ENCODE measurements at regions not wholly inside any gene's neighbourhood (a gene's known extent, or its start where the extent isn't known, plus 50 kb on each side); places are given as distances from the start of the nearest gene placed in this dataset.

GRCh38 chr5:40307920-40308319 is 371.8 kb upstream of the PTGER4 start:
- POLR2A ChIA-PET = no interaction called here
- H3K27ac ChIP-seq = no peak overlapping the region
- FAIRE-seq (no peak), DNase-seq (ENCODE audit: low read depth in 1 of 2, low spot score in 1 of 2) (no peak), ATAC-seq (no peak)
- no peaks in the 10 kb centered on the region for H3K9me3 ChIP-seq
- H3K4me2 ChIP-seq = no peak overlapping the region
- TF ChIP-seq RAD21 (conservative IDR thresholded peaks at IDR 0.05 in 1 of 2, IDR thresholded peaks at IDR 0.05 in 1 of 2) (no peak), RCOR1 (IDR thresholded peaks at IDR 0.05; ENCODE audit: low read depth, low read length) (no peak), NFE2L2 (conservative IDR thresholded peaks at IDR 0.05; ENCODE audit: low read length) (no peak)
- no peak overlapping the region for H3K4me3 ChIP-seq
- H3K4me1 ChIP-seq = no peaks in the 10 kb centered on the region
- CTCF ChIA-PET = no interaction called here

DNA sequence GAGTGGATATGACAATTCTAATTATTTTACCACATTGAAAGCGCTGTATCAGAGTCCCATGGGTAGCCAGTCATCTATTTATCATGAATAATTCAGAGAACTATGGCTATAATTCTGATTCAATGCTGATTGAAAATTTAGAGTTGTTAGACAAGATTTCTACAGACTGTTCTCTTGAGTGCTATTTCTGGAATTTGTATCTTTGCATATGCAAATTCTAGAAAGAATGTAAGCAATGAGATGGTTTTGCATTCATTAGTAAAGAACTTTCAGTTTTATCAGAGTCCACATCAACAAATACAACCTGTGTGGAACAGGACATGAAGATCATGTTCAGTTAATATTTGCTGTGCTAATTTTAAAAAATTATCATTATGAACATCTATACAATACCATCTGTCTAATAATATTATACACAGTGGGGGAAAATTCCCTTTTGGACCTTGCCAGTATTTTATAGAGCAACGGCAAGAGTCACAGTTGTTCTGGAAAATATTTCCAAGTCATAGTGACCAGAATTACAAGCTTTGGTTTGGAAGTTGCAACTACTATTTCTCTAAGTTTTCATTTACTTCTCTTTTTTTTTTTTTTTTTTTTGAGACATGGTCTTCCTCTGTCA is 372.7 kb upstream of the PTGER4 start:
- DNase-seq (ENCODE audit: low read depth in 1 of 2, low spot score in 1 of 2) (no peak), FAIRE-seq (no peak), ATAC-seq (no peak)
- ChIA-PET POLR2A (no interaction called here), CTCF (no interaction called here)
- no peaks in the 10 kb centered on the region for H3K9me3 ChIP-seq
- H3K4me1 ChIP-seq = no peaks in the 10 kb centered on the region
- TF ChIP-seq, protein P1, sequence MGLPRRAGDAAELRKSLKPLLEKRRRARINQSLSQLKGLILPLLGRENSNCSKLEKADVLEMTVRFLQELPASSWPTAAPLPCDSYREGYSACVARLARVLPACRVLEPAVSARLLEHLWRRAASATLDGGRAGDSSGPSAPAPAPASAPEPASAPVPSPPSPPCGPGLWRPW (IDR thresholded peaks at IDR 0.05) = no peak
- TF ChIP-seq JUNB (IDR thresholded peaks at IDR 0.05) = no peak
- no peak for TF ChIP-seq ZSCAN20 (CRISPR knock-in tag; IDR thresholded peaks at IDR 0.05)
- no peak for TF ChIP-seq MYC (IDR thresholded peaks at IDR 0.05; ENCODE audit: borderline replicate concordance, low read length)
- TF ChIP-seq TFCP2L1 (CRISPR knock-in tag; IDR thresholded peaks at IDR 0.05) = no peak
- TF ChIP-seq MAFK (IDR thresholded peaks at IDR 0.05; ENCODE audit: partially characterized antibody) = no peak
- no peak for TF ChIP-seq CHD2 (IDR thresholded peaks at IDR 0.05; ENCODE audit: low read length, partially characterized antibody)
- TF ChIP-seq, protein P2, sequence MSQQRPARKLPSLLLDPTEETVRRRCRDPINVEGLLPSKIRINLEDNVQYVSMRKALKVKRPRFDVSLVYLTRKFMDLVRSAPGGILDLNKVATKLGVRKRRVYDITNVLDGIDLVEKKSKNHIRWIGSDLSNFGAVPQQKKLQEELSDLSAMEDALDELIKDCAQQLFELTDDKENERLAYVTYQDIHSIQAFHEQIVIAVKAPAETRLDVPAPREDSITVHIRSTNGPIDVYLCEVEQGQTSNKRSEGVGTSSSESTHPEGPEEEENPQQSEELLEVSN (IDR thresholded peaks at IDR 0.05; ENCODE audit: borderline replicate concordance, low read depth) = no peak
- no peak for TF ChIP-seq NR3C1 (IDR thresholded peaks at IDR 0.05)
- TF ChIP-seq SMC3 (IDR thresholded peaks at IDR 0.05) = no peak
- no peak for TF ChIP-seq RNF2 (IDR thresholded peaks at IDR 0.05; ENCODE audit: borderline replicate concordance, low read depth)
- TF ChIP-seq KDM1A (IDR thresholded peaks at IDR 0.05; ENCODE audit: low read depth) = no peak
- TF ChIP-seq RCOR1 (IDR thresholded peaks at IDR 0.05; ENCODE audit: low read depth, low read length) = no peak
- TF ChIP-seq RAD21 (conservative IDR thresholded peaks at IDR 0.05 in 1 of 2, IDR thresholded peaks at IDR 0.05 in 1 of 2) = no peak
- TF ChIP-seq, protein P3, sequence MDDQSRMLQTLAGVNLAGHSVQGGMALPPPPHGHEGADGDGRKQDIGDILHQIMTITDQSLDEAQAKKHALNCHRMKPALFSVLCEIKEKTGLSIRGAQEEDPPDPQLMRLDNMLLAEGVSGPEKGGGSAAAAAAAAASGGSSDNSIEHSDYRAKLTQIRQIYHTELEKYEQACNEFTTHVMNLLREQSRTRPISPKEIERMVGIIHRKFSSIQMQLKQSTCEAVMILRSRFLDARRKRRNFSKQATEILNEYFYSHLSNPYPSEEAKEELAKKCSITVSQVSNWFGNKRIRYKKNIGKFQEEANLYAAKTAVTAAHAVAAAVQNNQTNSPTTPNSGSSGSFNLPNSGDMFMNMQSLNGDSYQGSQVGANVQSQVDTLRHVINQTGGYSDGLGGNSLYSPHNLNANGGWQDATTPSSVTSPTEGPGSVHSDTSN (IDR thresholded peaks at IDR 0.05) = no peak
- TF ChIP-seq CBX8 (IDR thresholded peaks at IDR 0.05) = no peak
- no peak for TF ChIP-seq MAX (IDR thresholded peaks at IDR 0.05)
- no peak overlapping the region for H3K27ac ChIP-seq
- no peak overlapping the region for H3K4me3 ChIP-seq
- 48% methylated on average over 2 of the region's 2 CpGs for WGBS (ENCODE audit: missing lambda C conversion rate)
- H3K4me2 ChIP-seq = no peak overlapping the region

DNA sequence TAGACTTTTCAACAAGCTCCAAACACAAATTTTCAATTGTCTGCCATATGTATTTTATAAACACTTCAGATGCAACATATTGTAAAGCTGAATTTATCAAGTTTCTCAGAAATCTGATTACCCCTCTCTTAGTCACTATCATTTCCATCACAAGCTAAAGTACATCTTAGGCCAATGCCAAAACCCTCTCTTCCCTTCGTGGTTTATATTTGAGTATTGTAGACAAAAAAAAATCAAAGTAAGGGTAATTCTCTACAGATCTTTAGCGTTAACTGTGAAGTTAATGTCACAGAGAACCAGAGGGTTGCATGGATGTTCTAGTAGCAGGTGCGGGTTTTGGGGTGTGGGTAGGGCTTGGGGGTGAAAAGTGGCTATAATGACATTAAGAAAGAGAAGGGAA is 387.7 kb upstream of the PTGER4 start:
- 27% methylated on average over 3 of the region's 3 CpGs for WGBS (ENCODE audit: missing lambda C conversion rate)
- POLR2A ChIA-PET = no interaction called here
- H3K27ac ChIP-seq = no peak overlapping the region
- no peaks in the 10 kb centered on the region for H3K4me1 ChIP-seq
- CTCF ChIA-PET = no interaction called here
- no peak for FAIRE-seq
- no peak for DNase-seq (ENCODE audit: low read depth in 1 of 2, low spot score in 1 of 2)
- H3K4me3 ChIP-seq = no peak overlapping the region
- TF ChIP-seq HDAC2 (IDR thresholded peaks at IDR 0.05) (no peak), CHD2 (IDR thresholded peaks at IDR 0.05; ENCODE audit: low read length, partially characterized antibody) (no peak)
- TF ChIP-seq, protein P4, sequence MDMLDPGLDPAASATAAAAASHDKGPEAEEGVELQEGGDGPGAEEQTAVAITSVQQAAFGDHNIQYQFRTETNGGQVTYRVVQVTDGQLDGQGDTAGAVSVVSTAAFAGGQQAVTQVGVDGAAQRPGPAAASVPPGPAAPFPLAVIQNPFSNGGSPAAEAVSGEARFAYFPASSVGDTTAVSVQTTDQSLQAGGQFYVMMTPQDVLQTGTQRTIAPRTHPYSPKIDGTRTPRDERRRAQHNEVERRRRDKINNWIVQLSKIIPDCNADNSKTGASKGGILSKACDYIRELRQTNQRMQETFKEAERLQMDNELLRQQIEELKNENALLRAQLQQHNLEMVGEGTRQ (IDR thresholded peaks at IDR 0.05) = no peak
- no peak overlapping the region for H3K4me2 ChIP-seq
- no peaks in the 10 kb centered on the region for H3K9me3 ChIP-seq
- ATAC-seq = no peak
